WTC11 (cell line): ENCODE measurements at regions not wholly inside any gene's neighbourhood (a gene's known extent, or its start where the extent isn't known, plus 50 kb on each side); places are given as distances from the start of the nearest gene placed in this dataset.

Experiments
- ATAC-seq: fragments of 200-7000 bp; cut with Tn5 transposase; 2 replicates; pipeline ENCODE4 v1.10.0; 2021; ENCODE audit warnings: mild to moderate bottlenecking, moderate library complexity
- CTCF ChIA-PET: fragments of 300-600 bp; sonication (Branson Sonifier 250); formaldehyde crosslinking; loops from one replicate; lab custom pipeline; 2021; ENCODE audit warnings: antibody characterized with exemption; lab: Charles Lee
- POLR2A ChIA-PET: fragments of 350-600 bp; sonication (Branson Sonifier 250); formaldehyde crosslinking; loops from one replicate; lab custom pipeline; 2021; ENCODE audit warnings: antibody characterized with exemption; lab: Charles Lee
- DNase-seq: peaks from one replicate; pipeline ENCODE4 v3.0.0; 2021; ENCODE audit warnings: low spot score
- H3K27ac Mint-ChIP-seq: 2 replicates; pipeline ENCODE4 v1.8.0; 2021; ENCODE audit warnings: mixed read lengths
- H3K27me3 Mint-ChIP-seq: 2 replicates; pipeline ENCODE4 v1.8.0; 2021; ENCODE audit warnings: low read depth, mild to moderate bottlenecking, moderate library complexity, mixed read lengths
- H3K36me3 Mint-ChIP-seq: 2 replicates; pipeline ENCODE4 v1.8.0; 2021; ENCODE audit warnings: mixed read lengths
- H3K4me1 Mint-ChIP-seq: 2 replicates; pipeline ENCODE4 v1.8.0; 2022; ENCODE audit warnings: mixed read lengths
- H3K4me3 Mint-ChIP-seq: 2 replicates; pipeline ENCODE4 v1.8.0; 2021; ENCODE audit warnings: mild to moderate bottlenecking, moderate library complexity, mixed read lengths
- H3K9me3 Mint-ChIP-seq: 2 replicates; pipeline ENCODE4 v1.8.0; 2021; ENCODE audit warnings: mixed read lengths
- AR ChIP-seq: fragments of 250-450 bp; sonication (Bioruptor Pico); IDR thresholded peaks from 2 replicates; pipeline ENCODE4 v1.9.0; 2021; ENCODE audit warnings: mild to moderate bottlenecking
- E2F5 ChIP-seq: sonication (generic); formaldehyde crosslinking; IDR thresholded peaks from 2 replicates; pipeline ENCODE4 v1.8.1; 2022; ENCODE audit warnings: mild to moderate bottlenecking, moderate library complexity, missing genetic modification reagents
- EMX1 ChIP-seq: fragments of 250-450 bp; sonication (Bioruptor Pico); IDR thresholded peaks from 2 replicates; pipeline ENCODE4 v1.8.0; 2021; ENCODE audit warnings: mild to moderate bottlenecking
- ETV6 ChIP-seq: sonication (generic); formaldehyde crosslinking; IDR thresholded peaks from 2 replicates; pipeline ENCODE4 v1.8.1; 2022; ENCODE audit warnings: mild to moderate bottlenecking, missing genetic modification reagents
- JUN ChIP-seq: sonication (generic); formaldehyde crosslinking; IDR thresholded peaks from 2 replicates; pipeline ENCODE4 v1.8.0; 2023; ENCODE audit warnings: mild to moderate bottlenecking, missing genetic modification reagents
- MYBL2 ChIP-seq: sonication (generic); formaldehyde crosslinking; IDR thresholded peaks from 2 replicates; pipeline ENCODE4 v1.8.1; 2023; ENCODE audit warnings: mild to moderate bottlenecking, moderate library complexity, missing genetic modification reagents
- NFATC4 ChIP-seq: fragments of 250-450 bp; sonication (Bioruptor Pico); IDR thresholded peaks from 2 replicates; pipeline ENCODE4 v1.9.0; 2021; ENCODE audit warnings: mild to moderate bottlenecking
- NFYB ChIP-seq: sonication (generic); formaldehyde crosslinking; conservative IDR thresholded peaks from 2 replicates; pipeline ENCODE4 v1.8.0; 2022; ENCODE audit warnings: low read depth, missing genetic modification reagents
- SMAD3 ChIP-seq: sonication (generic); formaldehyde crosslinking; IDR thresholded peaks from 2 replicates; pipeline ENCODE4 v1.8.0; 2022; ENCODE audit warnings: missing genetic modification reagents, mild to moderate bottlenecking, borderline replicate concordance
- TEAD1 ChIP-seq: sonication (generic); formaldehyde crosslinking; IDR thresholded peaks from 2 replicates; pipeline ENCODE4 v1.8.0; 2022; ENCODE audit warnings: mild to moderate bottlenecking, missing genetic modification reagents
- ZNF416 ChIP-seq: fragments of 250-450 bp; sonication (Bioruptor Pico); IDR thresholded peaks from 2 replicates; pipeline ENCODE4 v1.9.0; 2021; ENCODE audit warnings: mild to moderate bottlenecking, inconsistent platforms
- ZNF423 ChIP-seq: fragments of 250-450 bp; sonication (Bioruptor Pico); IDR thresholded peaks from 2 replicates; pipeline ENCODE4 v2.1.2; 2022; ENCODE audit warnings: mild to moderate bottlenecking, moderate library complexity
- ZNF425 ChIP-seq: fragments of 250-450 bp; sonication (Bioruptor Pico); conservative IDR thresholded peaks from 2 replicates; pipeline ENCODE4 v1.9.0; 2021; ENCODE audit warnings: mild to moderate bottlenecking
- TF ChIP-seq, protein P1 (sequence below): fragments of 250-450 bp; sonication (Bioruptor Pico); IDR thresholded peaks from 2 replicates; pipeline ENCODE4 v1.9.0; 2021; ENCODE audit warnings: mild to moderate bottlenecking, borderline replicate concordance
- TF ChIP-seq, protein P2 (sequence below): sonication (generic); formaldehyde crosslinking; IDR thresholded peaks from 2 replicates; pipeline ENCODE4 v1.8.1; 2022; ENCODE audit warnings: low read depth, mild to moderate bottlenecking, moderate library complexity, missing genetic modification reagents, borderline replicate concordance
- TF ChIP-seq, protein P3 (sequence below): sonication (generic); formaldehyde crosslinking; IDR thresholded peaks from 2 replicates; pipeline ENCODE4 v1.8.0; 2022; ENCODE audit warnings: mild to moderate bottlenecking, missing genetic modification reagents
- TF ChIP-seq, protein P4 (sequence below): sonication (generic); formaldehyde crosslinking; IDR thresholded peaks from 2 replicates; pipeline ENCODE4 v1.8.1; 2023; ENCODE audit warnings: mild to moderate bottlenecking, missing genetic modification reagents
- TF ChIP-seq, protein P5 (sequence below): fragments of 250-450 bp; sonication (Bioruptor Pico); IDR thresholded peaks from 2 replicates; pipeline ENCODE4 v1.9.0; 2021; ENCODE audit warnings: moderate library complexity, mild to moderate bottlenecking, inconsistent platforms, borderline replicate concordance

DNA sequence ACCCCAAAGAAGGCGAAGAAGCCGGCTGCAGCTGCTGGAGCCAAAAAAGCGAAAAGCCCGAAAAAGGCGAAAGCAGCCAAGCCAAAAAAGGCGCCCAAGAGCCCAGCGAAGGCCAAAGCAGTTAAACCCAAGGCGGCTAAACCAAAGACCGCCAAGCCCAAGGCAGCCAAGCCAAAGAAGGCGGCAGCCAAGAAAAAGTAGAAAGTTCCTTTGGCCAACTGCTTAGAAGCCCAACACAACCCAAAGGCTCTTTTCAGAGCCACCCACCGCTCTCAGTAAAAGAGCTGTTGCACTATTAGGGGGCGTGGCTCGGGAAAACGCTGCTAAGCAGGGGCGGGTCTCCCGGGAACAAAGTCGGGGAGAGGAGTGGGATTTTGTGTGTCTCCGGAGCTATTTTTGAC lies 69.6 kb downstream of the HFE start:
- H3K9me3 Mint-ChIP-seq = no peaks in the 10 kb centered on the region
- peak; percentile 77 for DNase-seq
- H3K4me1 Mint-ChIP-seq = peaks cover 26% of the 10 kb centered on the region
- TF ChIP-seq SMAD3 (CRISPR knock-in tag) (peak; percentile 60; the same call in 1 of the 2 replicates), NFATC4 (CRISPR knock-in tag) (no peak), MYBL2 (no peak), ETV6 (CRISPR knock-in tag) (no peak), E2F5 (CRISPR knock-in tag) (0 out of 2 replicates have a peak, but pooled peaks have one; percentile 4), TEAD1 (peak; percentile 13; the same call in 1 of the 2 replicates), ZNF423 (no peak), JUN (no peak)
- TF ChIP-seq, protein P1, sequence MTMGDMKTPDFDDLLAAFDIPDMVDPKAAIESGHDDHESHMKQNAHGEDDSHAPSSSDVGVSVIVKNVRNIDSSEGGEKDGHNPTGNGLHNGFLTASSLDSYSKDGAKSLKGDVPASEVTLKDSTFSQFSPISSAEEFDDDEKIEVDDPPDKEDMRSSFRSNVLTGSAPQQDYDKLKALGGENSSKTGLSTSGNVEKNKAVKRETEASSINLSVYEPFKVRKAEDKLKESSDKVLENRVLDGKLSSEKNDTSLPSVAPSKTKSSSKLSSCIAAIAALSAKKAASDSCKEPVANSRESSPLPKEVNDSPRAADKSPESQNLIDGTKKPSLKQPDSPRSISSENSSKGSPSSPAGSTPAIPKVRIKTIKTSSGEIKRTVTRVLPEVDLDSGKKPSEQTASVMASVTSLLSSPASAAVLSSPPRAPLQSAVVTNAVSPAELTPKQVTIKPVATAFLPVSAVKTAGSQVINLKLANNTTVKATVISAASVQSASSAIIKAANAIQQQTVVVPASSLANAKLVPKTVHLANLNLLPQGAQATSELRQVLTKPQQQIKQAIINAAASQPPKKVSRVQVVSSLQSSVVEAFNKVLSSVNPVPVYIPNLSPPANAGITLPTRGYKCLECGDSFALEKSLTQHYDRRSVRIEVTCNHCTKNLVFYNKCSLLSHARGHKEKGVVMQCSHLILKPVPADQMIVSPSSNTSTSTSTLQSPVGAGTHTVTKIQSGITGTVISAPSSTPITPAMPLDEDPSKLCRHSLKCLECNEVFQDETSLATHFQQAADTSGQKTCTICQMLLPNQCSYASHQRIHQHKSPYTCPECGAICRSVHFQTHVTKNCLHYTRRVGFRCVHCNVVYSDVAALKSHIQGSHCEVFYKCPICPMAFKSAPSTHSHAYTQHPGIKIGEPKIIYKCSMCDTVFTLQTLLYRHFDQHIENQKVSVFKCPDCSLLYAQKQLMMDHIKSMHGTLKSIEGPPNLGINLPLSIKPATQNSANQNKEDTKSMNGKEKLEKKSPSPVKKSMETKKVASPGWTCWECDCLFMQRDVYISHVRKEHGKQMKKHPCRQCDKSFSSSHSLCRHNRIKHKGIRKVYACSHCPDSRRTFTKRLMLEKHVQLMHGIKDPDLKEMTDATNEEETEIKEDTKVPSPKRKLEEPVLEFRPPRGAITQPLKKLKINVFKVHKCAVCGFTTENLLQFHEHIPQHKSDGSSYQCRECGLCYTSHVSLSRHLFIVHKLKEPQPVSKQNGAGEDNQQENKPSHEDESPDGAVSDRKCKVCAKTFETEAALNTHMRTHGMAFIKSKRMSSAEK = no peak
- TF ChIP-seq, protein P2, sequence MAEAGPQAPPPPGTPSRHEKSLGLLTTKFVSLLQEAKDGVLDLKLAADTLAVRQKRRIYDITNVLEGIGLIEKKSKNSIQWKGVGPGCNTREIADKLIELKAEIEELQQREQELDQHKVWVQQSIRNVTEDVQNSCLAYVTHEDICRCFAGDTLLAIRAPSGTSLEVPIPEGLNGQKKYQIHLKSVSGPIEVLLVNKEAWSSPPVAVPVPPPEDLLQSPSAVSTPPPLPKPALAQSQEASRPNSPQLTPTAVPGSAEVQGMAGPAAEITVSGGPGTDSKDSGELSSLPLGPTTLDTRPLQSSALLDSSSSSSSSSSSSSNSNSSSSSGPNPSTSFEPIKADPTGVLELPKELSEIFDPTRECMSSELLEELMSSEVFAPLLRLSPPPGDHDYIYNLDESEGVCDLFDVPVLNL = 0 out of 2 replicates have a peak, but pooled peaks have one; percentile 2
- TF ChIP-seq, protein P3, sequence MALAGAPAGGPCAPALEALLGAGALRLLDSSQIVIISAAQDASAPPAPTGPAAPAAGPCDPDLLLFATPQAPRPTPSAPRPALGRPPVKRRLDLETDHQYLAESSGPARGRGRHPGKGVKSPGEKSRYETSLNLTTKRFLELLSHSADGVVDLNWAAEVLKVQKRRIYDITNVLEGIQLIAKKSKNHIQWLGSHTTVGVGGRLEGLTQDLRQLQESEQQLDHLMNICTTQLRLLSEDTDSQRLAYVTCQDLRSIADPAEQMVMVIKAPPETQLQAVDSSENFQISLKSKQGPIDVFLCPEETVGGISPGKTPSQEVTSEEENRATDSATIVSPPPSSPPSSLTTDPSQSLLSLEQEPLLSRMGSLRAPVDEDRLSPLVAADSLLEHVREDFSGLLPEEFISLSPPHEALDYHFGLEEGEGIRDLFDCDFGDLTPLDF (CRISPR knock-in tag) = no peak
- H3K27me3 Mint-ChIP-seq = peaks cover 3% of the 10 kb centered on the region; the same call in 1 of the 2 replicates
- ChIA-PET CTCF (no interaction called here), POLR2A (interaction anchor here (0.7 to 8.3 kb wide), 41 partner anchors 9 to 1736 kb away, joined by 3 to 563 read pairs (median 12); a partner anchor contains a TSS)
- ATAC-seq = peak; percentile 5
- H3K36me3 Mint-ChIP-seq = peaks cover 13% of the 10 kb centered on the region
- H3K27ac Mint-ChIP-seq = peak overlapping the region; percentile 99
- peak overlapping the region; percentile 84 for H3K4me3 Mint-ChIP-seq

- Mint-ChIP-seq H3K36me3 (peaks cover 13% of the 10 kb centered on the region), H3K9me3 (no peaks in the 10 kb centered on the region), H3K4me3 (peak overlapping the region; percentile 84), H3K27ac (peak overlapping the region; percentile 99), H3K4me1 (peaks cover 30% of the 10 kb centered on the region), H3K27me3 (peaks cover 3% of the 10 kb centered on the region; the same call in 1 of the 2 replicates)
- CTCF ChIA-PET = no interaction called here
- POLR2A ChIA-PET = interaction anchor here (0.7 to 8.3 kb wide), 48 partner anchors 9 to 1736 kb away, joined by 3 to 563 read pairs (median 10); a partner anchor contains a TSS
- peak; percentile 78 for ATAC-seq
- DNase-seq = no peak
- TF ChIP-seq ZNF425 = peak; percentile 99
- peak; percentile 97 for TF ChIP-seq ZNF416
- TF ChIP-seq, protein P4, sequence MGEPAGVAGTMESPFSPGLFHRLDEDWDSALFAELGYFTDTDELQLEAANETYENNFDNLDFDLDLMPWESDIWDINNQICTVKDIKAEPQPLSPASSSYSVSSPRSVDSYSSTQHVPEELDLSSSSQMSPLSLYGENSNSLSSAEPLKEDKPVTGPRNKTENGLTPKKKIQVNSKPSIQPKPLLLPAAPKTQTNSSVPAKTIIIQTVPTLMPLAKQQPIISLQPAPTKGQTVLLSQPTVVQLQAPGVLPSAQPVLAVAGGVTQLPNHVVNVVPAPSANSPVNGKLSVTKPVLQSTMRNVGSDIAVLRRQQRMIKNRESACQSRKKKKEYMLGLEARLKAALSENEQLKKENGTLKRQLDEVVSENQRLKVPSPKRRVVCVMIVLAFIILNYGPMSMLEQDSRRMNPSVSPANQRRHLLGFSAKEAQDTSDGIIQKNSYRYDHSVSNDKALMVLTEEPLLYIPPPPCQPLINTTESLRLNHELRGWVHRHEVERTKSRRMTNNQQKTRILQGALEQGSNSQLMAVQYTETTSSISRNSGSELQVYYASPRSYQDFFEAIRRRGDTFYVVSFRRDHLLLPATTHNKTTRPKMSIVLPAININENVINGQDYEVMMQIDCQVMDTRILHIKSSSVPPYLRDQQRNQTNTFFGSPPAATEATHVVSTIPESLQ (CRISPR knock-in tag) = no peak
- TF ChIP-seq, protein P5, sequence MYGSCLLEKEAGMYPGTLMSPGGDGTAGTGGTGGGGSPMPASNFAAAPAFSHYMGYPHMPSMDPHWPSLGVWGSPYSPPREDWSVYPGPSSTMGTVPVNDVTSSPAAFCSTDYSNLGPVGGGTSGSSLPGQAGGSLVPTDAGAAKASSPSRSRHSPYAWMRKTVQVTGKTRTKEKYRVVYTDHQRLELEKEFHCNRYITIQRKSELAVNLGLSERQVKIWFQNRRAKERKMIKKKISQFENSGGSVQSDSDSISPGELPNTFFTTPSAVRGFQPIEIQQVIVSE = peak; percentile 94
- peak; percentile 99 for TF ChIP-seq AR (CRISPR knock-in tag)
- peak; percentile 100 for TF ChIP-seq EMX1 (CRISPR knock-in tag)
- peak; percentile 82 for TF ChIP-seq NFYB
Observed at GRCh38 chr6:26157251-26158075, 70.2 kb downstream of the HFE start.
